22Rv1 (cell line): ENCODE measurements at regions not wholly inside any gene's neighbourhood (a gene's known extent, or its start where the extent isn't known, plus 50 kb on each side); places are given as distances from the start of the nearest gene placed in this dataset.

Source experiments
- H3K27ac ChIP-seq: fragments of 450-650 bp; 2 replicates; pipeline ENCODE4 v1.5.1; 2017
- CTCF ChIP-seq: fragments of 450-650 bp; IDR thresholded peaks from 2 replicates; pipeline ENCODE4 v1.5.1; 2017; ENCODE audit warnings: mild to moderate bottlenecking
- ZFX ChIP-seq: fragments of 450-650 bp; IDR thresholded peaks from 2 replicates; pipeline ENCODE4 v1.6.1; 2017; ENCODE audit warnings: antibody characterized with exemption, borderline replicate concordance

GRCh38 chr20:4369798-4370124 lies 120.7 kb upstream of the ADRA1D start:
- TF ChIP-seq ZFX: no peak
- no peak for TF ChIP-seq CTCF
- no peak overlapping the region for H3K27ac ChIP-seq

GRCh38 chr20:4369119-4369797 lies 120.2 kb upstream of the ADRA1D start:
- H3K27ac ChIP-seq: no peak overlapping the region
- no peak for TF ChIP-seq ZFX
- TF ChIP-seq CTCF: no peak

GRCh38 chr20:4366076-4366475 lies 117.0 kb upstream of the ADRA1D start:
- no peak overlapping the region for H3K27ac ChIP-seq
- no peak for TF ChIP-seq CTCF
- no peak for TF ChIP-seq ZFX

GRCh38 chr20:4358552-4358951 lies 109.5 kb upstream of the ADRA1D start:
- H3K27ac ChIP-seq: no peak overlapping the region
- TF ChIP-seq ZFX (no peak), CTCF (no peak)

- TF ChIP-seq CTCF: no peak
- no peak for TF ChIP-seq ZFX
- no peak overlapping the region for H3K27ac ChIP-seq
Observed at GRCh38 chr20:4352348-4352747, 103.3 kb upstream of the ADRA1D start.

GRCh38 chr20:4350096-4350495 lies 101.0 kb upstream of the ADRA1D start:
- no peak overlapping the region for H3K27ac ChIP-seq
- TF ChIP-seq ZFX (no peak), CTCF (no peak)

- no peak overlapping the region for H3K27ac ChIP-seq
- no peak for TF ChIP-seq ZFX
Observed at GRCh38 chr20:4344670-4345069, 95.6 kb upstream of the ADRA1D start.

- no peak overlapping the region for H3K27ac ChIP-seq
- TF ChIP-seq ZFX: no peak
- no peak for TF ChIP-seq CTCF
Observed at GRCh38 chr20:4342609-4343008, 93.5 kb upstream of the ADRA1D start.
